ENCODE measurements at regions not wholly inside any gene's neighbourhood (a gene's known extent, or its start where the extent isn't known, plus 50 kb on each side); places are given as distances from the start of the nearest gene placed in this dataset.
"Not testable (repeated sequence)": the region's sequence is repeated elsewhere in the genome, so short reads cannot be mapped to it uniquely, and the experiment has no call there.

- no peak for DNase-seq
These were observed 188.9 kb downstream of the SIPA1L2 start for GRCh38 chr1:232441036-232441411.

- no peak for DNase-seq
These were observed 189.5 kb downstream of the SIPA1L2 start for GRCh38 chr1:232440325-232441035.

GRCh38 chr1:232439011-232439410 is 190.9 kb downstream of the SIPA1L2 start:
- no peak for DNase-seq

GRCh38 chr1:232438476-232438875 is 191.5 kb downstream of the SIPA1L2 start:
- DNase-seq = no peak

- DNase-seq = no peak
These were observed 192.4 kb downstream of the SIPA1L2 start for GRCh38 chr1:232437510-232437909.

- no peak for DNase-seq
These were observed 194.2 kb downstream of the SIPA1L2 start for GRCh38 chr1:232435729-232436128.

DNA sequence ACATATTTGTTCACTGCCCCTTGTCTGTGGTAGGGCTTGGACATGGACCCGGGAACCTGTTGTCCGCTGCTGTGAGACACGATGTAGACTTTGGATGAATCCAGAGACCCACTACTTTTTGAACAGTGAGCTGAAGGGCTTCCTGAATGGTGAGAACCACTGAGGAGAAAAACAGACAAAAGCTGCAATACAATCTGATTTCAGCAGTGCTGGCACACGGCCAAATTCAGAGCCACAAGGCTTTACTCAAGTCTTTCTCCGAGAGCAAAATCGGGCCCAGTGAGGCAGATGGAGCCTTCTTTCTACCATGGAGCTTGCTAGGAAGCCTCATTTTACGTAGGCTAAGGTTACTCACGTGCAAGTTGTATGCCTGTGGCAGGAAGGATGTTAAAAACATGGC is 197.6 kb downstream of the SIPA1L2 start:
- no peak for DNase-seq

- DNase-seq = no peak
These were observed 198.2 kb downstream of the SIPA1L2 start for GRCh38 chr1:232431748-232432147.

DNA sequence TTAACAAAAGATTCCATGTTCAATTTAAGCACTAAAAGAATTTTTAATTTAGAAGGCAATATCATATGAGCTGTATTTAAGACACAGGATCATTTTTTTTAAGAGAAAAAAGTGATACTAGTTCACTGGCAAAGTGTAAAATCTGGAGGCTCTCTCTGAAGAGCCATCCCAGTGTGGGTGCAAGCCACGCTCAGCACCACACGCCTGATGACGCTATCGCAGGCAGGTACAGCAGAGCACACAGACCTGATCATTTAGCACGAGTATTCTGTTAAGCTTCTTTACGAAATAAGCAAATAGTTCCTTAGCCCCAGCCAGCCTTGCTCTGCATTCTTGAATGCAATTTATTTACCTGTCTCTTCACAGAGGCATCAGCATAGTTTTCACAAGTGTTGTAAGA is 198.6 kb downstream of the SIPA1L2 start:
- no peak for DNase-seq

DNA sequence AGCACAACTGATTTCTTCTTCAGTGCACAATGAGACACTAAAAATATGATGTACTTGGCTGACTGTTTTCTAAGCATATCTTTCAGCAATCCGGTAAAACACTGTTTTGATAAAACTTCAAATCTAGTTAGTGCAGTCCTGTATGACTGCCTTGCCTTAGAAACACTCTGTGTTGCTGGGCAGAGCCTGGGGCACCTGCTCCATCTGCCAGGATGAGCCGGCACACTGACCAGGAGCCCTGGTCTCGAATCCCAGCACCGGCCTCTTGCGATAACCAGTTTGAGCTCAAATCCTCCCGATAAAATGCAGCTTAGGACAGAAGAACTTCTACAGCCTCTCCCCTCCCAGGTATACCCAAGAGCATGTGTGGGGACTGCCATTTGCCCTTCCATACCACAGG is 199.5 kb downstream of the SIPA1L2 start:
- no peak for DNase-seq

GRCh38 chr1:232428786-232429530 is 201.0 kb downstream of the SIPA1L2 start:
- DNase-seq = no peak

- DNase-seq = no peak
These were observed 201.8 kb downstream of the SIPA1L2 start for GRCh38 chr1:232428036-232428645.

DNA sequence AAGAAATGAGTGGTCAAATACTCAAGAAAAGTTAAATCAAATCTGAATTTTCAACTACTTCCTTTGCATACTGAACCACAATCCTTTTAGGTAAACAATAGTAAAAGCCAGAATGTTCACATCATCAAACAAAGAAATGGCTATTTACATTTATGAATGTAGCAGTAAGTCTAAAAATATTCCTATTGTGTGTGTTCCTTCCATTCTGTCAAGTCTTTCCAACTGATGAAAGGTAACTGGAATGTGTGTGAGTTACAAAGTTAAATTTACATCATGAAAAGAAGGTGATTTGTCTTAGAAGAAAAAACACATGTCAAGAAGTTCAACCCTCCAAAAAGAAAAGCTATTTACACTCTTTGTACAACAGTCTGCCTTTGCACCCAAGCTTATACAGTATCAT is 203.1 kb downstream of the SIPA1L2 start:
- no peak for DNase-seq

- DNase-seq = no peak
These were observed 204.5 kb downstream of the SIPA1L2 start for GRCh38 chr1:232425421-232425820.

DNA sequence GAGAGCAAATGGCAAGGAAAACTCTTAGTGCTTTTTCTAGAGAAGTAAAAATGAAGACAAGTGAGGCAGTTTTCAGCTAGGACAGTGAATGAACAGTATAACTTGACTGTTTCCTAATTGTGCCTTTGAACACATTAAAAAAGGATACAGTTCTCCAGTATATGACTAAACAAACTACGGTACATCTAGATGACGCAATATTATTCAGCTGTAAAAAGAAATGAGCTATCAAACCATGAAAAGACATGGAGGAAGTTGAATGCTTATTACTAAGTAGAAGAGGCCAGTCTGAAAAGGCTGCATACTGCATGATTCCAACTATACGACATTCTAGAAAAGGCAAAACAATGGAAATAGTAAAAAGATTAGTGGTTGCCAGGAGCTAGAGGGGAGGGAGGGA is 206.3 kb downstream of the SIPA1L2 start:
- no peak for DNase-seq

GRCh38 chr1:232422898-232423297 is 207.0 kb downstream of the SIPA1L2 start:
- DNase-seq = no peak

DNA sequence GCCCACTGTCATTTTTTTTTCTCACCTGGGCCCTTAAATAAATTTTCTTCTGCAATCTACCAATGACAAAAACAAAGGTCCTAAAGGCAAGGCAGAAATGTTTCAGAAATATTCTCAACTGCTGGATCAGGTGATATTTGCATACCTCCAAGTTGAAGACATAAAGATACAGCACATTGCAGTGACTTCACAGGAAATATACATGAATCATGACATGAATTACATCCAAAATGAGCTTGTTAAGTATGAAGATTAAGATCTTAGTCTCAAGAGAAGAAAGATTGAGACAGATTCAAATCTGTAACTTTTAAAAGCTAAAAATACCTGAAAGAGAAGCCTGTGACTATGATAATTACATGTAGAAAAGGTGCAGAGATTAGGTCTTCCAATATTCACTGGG is 207.8 kb downstream of the SIPA1L2 start:
- no peak for DNase-seq

DNA sequence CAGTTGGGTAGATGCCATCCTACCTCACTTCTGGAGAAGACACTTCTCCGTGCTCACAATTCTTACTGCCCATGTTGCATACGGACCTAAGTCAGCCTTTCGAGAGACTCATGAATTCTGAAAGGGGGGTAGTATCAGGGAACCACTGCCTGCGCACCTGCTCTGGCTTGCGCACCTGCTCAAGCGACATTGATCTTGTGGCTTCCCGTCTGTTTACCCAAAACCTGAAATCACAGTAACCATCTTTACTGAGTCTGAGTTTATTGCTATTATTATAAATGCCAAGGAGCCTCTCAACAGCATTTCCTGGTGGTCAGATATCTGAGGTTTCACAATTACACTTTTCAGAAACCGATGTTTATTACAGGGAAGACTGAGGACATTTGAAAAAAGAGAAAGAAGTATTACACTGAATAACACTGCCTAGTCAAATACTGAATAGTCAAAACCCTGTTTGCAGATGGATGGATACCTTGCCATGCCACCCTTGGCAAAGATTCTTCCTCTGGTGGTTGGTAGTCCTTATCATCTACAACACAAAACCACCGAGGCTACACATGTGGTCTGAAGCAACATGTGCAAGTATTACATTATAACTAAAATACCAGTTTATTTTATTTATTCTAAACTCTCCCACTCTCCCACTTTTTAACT is 208.7 kb downstream of the SIPA1L2 start:
- DNase-seq = no peak

- DNase-seq = no peak
These were observed 212.2 kb downstream of the SIPA1L2 start for GRCh38 chr1:232417636-232418248.

- DNase-seq = no peak
These were observed 213.8 kb downstream of the SIPA1L2 start for GRCh38 chr1:232416026-232416568.

DNA sequence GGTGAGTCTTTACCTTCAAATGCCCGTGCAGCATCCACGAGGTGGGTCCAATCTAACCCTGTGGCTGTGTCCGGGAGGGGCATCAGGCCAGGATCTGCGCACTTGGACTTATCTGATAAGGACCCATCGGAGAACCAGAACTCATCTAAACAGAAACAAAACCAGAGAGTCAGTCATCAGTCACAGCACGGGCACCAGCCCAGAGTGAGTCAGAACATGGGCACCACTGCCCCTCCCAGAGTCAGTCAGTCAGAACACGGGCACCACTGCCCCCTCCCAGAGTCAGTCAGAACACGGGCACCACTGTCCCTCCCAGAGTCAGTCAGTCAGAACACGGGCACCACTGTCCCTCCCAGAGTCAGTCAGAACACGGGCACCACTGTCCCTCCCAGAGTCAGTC is 214.5 kb downstream of the SIPA1L2 start:
- not testable (repeated sequence) for DNase-seq

- no peak for DNase-seq
These were observed 215.8 kb downstream of the SIPA1L2 start for GRCh38 chr1:232414100-232414499.

DNA sequence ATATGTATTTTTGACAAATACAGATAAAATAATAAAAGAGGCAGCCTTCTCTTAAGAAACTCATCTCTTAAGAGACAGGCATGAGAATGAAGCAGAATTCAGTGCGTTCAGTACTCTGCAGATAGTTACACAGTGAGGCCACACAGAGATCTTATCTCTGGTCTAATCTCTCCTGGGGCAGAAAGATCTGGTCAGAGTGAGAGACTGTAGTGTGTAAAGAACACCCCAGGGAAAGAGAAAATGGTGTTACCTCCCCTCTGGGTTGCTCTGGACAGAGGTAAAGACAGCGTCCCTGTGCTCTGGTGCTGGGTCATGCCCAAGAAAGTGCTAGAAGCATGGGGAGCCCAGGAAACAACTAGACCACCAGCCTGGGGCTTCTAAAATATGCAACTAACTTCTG is 216.3 kb downstream of the SIPA1L2 start:
- DNase-seq = no peak

All from CD4-positive, alpha-beta T cell treated with Interleukin-17A for 1 hour (primary cell).